ENCODE measurements at regions not wholly inside any gene's neighbourhood (a gene's known extent, or its start where the extent isn't known, plus 50 kb on each side); places are given as distances from the start of the nearest gene placed in this dataset.

GRCh38 chr3:117893001-117893400, 1141.6 kb downstream of the IGSF11 start:
- TF ChIP-seq, protein P1, sequence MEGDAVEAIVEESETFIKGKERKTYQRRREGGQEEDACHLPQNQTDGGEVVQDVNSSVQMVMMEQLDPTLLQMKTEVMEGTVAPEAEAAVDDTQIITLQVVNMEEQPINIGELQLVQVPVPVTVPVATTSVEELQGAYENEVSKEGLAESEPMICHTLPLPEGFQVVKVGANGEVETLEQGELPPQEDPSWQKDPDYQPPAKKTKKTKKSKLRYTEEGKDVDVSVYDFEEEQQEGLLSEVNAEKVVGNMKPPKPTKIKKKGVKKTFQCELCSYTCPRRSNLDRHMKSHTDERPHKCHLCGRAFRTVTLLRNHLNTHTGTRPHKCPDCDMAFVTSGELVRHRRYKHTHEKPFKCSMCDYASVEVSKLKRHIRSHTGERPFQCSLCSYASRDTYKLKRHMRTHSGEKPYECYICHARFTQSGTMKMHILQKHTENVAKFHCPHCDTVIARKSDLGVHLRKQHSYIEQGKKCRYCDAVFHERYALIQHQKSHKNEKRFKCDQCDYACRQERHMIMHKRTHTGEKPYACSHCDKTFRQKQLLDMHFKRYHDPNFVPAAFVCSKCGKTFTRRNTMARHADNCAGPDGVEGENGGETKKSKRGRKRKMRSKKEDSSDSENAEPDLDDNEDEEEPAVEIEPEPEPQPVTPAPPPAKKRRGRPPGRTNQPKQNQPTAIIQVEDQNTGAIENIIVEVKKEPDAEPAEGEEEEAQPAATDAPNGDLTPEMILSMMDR (IDR thresholded peaks at IDR 0.05) = no peak
- TF ChIP-seq POLR2A (IDR thresholded peaks at IDR 0.05) = no peak
